ENCODE measurements at regions not wholly inside any gene's neighbourhood (a gene's known extent, or its start where the extent isn't known, plus 50 kb on each side); places are given as distances from the start of the nearest gene placed in this dataset.

DNA sequence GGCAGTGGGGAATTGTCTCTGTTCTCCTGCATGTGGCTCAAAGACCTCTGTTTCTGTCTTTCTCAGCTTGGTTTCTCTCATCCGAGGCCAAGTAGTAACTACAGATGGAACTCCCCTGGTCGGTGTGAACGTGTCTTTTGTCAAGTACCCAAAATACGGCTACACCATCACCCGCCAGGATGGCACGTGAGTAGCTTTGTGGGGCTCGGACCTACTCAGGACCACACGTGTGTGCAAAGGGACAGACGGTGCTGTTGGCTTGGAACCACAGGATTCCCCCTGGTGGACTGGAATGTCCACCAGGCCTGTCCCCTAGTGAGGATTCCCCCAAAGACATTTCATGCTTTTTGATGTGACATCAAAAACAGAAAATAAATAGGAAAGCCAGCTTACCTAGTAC is 96.3 kb upstream of the WWC1 start:
- DNase-seq: no peak

DNA sequence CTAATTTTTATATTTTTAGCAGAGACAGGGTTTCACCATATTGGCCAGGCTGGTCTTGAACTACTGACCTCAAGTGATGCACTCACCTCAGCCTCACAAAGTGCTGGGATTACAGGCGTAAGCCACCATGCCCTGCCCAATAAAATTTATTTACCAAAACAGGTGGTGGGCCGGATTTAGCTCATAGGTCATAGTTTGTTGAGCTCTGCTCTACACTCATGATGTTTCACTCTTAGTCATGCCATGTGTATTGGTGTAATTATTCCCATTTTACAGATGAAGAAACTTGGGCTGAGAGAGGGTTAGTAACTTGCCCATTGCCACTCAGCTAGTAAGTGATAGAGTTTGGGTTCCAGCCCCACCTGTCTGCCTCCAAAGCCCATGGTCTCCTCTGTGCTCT is 93.1 kb upstream of the WWC1 start:
- DNase-seq: no peak

GRCh38 chr5:168202996-168203395 is 88.4 kb upstream of the WWC1 start:
- no peak for DNase-seq

DNA sequence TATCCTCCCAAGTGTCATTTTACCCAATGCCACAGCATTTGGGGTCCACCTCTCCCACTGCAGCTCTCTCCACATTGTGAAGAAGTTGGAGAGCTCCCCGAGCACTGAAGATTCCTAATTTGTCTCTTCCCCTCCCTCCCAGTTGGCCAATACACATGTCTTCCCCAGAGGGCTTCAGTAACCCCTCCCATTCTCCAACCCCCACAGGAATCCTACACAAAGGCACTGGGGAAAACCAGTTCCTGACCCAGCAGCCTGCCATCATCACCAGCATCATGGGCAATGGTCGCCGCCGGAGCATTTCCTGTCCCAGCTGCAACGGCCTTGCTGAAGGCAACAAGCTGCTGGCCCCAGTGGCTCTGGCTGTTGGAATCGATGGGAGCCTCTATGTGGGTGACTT is 87.3 kb upstream of the WWC1 start:
- no peak for DNase-seq

- no peak for DNase-seq
These were observed 83.9 kb upstream of the WWC1 start for GRCh38 chr5:168207450-168208029.

DNA sequence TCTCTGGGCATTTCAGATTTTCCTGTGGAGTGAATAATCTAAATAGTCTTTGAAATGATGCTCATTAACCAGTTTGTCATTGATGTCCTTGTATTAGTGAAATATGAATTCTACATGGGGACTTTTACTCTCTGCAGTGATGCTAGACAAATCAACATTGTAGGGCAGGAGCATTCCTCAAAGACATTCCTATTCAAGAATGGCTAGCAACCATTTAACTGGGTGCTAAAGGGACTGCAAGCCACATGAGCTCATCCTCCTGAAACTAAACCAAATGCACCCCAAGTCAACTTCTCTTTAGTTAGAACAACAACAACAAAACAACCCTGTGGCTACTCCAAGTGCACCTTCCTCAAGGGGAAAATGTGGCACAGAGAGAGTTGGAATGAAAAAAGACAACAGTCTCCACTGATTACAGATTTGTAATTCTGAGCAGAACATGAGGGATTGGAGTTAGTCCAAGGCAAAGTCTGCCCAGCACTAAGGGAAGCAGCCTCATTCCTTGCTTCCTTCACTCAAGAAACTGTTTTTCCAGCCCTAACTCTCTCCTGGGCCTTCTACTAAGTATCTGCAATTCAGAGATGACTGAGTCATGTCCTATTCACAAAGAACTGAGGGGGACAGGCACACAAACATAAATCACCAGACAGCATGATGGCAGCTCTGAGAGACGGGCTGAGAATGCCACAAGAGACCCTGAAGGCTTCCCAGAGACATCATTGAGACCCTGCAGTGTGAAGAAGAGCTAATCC is 82.0 kb upstream of the WWC1 start:
- DNase-seq: no peak

- no peak for DNase-seq
These were observed 81.4 kb upstream of the WWC1 start for GRCh38 chr5:168209997-168210396.

- DNase-seq: no peak
These were observed 80.2 kb upstream of the WWC1 start for GRCh38 chr5:168211245-168211644.

DNA sequence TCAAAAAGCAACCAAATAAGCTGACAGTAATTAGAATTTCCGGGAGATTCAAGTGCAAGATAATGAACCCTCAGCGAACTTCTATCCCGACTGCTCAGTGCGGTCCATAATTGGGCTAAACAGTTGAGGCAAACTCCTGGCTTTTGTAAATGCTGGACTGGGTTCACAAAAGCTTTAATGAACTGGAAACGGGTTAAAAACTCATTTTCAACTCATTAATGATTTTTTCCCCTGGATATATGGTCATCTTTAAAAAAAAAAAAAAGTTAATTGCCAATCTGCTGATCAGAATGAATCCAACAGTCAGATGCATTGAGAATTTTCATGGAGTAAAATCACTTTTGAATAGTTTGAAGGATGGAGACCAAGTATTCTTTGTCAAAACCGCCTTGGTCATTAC is 79.5 kb upstream of the WWC1 start:
- no peak for DNase-seq

- no peak for DNase-seq
These were observed 77.4 kb upstream of the WWC1 start for GRCh38 chr5:168214071-168214470.

- no peak for DNase-seq
These were observed 76.6 kb upstream of the WWC1 start for GRCh38 chr5:168214886-168215285.

GRCh38 chr5:168215646-168216045 is 75.8 kb upstream of the WWC1 start:
- no peak for DNase-seq

- no peak for DNase-seq
These were observed 74.5 kb upstream of the WWC1 start for GRCh38 chr5:168216989-168217388.

DNA sequence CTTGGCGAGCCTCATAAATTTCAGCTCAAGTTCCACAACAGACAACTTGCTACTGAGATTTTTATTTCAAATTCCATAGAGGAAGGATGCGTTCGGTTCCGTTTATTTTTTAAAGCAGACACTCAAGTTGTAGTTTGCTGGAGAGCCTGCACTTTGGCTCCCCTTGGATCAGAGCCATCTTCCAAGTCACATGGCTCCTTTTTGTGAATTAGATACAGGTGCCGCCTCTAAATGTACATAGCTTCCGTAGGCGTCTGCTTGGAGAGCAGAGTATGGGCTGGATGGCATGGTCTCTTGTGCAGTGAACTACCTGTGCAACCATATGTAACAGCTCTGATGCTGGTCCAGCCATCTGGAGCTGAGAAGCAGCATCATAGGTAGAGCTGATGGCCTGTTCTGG is 73.9 kb upstream of the WWC1 start:
- no peak for DNase-seq

DNA sequence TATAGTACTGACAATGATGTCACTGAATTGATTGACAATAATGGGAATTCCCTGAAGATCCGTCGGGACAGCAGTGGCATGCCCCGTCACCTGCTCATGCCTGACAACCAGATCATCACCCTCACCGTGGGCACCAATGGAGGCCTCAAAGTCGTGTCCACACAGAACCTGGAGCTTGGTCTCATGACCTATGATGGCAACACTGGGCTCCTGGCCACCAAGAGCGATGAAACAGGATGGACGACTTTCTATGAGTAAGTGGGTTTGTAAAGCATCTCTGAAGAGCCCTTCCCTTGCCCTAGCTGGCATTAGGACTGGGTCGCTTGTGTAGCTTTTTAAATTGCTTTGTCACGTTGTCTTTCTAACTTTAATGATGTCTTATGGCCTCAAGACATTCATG is 72.7 kb upstream of the WWC1 start:
- DNase-seq: no peak

DNA sequence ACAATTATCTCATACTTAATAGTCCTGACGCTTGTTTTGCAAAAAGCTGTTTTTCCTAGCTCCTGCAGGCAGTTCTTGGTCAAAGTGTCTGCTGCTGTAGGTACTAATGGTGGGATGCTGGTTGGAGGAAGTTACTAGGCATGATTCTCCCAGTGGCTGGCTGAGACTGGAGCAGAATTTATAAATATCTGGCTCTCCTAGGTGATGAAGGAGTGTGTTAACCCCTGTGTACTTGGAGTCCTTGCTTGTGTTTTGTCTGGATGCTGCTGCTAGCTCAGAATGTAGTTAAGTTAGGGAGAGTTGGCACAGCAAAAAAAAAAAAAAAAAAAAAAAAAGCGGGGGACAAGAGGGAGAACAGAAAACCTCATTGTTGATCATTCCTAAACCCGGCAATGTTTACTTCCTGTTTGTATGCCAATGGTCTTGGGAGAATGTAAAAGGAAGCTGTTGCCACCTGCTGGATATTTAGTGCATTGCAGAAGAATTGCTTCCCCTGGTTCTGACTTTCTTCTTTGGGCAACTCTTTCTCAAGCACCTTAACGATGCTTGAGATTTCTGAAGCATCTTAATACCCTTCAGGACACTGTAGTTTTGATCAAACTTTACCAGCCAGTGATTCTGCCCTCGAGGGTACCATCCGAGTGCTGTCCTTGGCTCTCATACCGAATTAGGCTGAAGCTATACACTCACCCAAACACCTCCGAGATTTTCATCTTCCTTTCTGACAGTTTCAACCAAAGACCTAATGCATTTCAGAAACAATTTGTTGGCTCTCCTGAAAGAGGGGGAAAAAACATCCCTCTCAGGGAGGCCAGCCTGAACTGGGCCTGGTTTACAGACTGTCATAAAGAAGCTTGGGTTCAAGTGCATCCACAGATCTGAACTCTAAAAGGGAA is 71.7 kb upstream of the WWC1 start:
- DNase-seq: peak; percentile 24 to 59

DNA sequence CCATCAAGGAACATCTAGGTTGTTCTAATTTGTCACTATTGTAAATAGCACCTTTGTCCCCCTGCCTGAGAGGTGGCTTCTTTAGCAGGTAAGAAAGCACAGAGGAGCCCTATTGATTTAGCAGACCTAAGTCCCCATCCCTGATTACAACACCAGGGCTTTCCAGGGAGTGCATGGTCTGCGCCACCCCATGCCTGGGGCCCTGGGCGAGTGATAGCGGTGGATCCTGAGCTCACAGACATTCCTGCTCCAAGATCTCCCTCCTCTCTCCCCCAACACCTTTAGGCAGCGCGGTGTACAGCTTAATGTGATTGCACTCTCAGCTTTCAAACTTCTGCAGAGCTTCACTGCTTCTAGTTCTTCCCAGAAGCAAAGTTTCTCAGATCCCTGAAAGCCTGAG is 67.4 kb upstream of the WWC1 start:
- no peak for DNase-seq

DNA sequence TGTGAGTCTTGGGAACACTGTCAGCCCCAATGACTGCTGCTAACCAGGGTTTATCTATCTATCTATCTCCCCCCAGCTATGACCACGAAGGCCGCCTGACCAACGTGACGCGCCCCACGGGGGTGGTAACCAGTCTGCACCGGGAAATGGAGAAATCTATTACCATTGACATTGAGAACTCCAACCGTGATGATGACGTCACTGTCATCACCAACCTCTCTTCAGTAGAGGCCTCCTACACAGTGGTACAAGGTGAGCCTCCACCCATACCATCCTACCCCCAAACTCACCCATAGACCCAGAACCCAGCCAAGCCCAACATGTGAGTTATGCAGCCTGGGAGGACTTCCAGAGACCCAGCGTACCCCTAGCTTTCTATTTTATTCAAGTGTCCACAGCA is 65.4 kb upstream of the WWC1 start:
- DNase-seq: no peak

GRCh38 chr5:168227001-168227400 is 64.4 kb upstream of the WWC1 start:
- DNase-seq: no peak

- DNase-seq: no peak
These were observed 63.4 kb upstream of the WWC1 start for GRCh38 chr5:168227973-168228615.

DNA sequence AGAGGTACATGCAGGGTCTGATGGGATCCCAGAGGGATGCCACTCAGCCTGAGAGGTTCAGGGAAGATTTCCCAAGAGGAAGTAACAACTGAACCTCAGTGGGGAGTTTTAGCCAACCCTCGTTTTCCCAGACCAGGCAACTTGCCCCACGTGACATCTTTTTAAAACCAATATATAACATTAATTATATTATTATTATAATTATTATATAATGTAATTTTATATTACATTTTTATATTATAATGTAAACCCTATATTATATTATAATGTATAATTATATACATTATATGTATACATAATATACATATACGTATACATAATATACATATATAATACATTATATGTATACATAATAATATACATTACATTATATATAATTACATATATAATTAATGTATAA is 62.8 kb upstream of the WWC1 start:
- DNase-seq: no peak

GRCh38 chr5:168234133-168234532 is 57.3 kb upstream of the WWC1 start:
- no peak for DNase-seq

DNA sequence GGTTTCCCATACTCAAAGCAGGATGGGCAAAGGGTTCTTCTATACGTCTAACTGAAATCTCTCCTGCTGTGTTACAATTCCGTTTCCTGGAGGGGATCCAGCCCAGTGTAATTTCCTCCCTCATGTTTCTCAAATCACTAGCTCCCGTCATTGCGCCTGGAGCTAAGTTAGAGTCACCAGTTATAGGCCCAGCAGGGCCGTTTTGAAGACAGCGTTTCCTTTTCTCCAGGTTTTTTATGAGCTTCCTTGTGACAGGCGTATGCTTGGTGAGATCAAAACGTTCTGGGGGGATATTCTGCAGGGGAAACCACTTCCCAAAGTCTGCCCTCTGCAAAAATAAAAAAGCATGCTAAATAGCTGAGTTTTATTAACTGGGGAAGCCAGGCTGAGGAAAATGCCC is 53.0 kb upstream of the WWC1 start:
- no peak for DNase-seq

DNA sequence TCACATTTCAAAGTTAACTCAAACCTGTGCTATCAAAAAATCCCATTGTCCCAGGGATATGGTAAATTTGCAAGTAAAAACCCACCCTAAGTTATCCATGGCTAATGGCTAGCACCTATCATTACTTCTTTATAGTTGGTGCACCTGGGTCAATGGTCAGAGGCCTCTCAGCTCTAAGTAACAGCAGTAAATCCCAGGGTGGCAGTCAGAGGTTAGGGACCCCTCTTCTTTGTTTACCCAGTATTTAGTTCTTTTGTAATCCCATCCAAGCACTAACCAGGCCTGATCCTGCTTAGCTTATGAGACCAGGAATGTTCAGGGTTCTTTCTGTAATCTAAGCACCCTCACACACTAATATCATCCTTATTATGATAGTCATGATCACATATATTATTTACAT is 52.1 kb upstream of the WWC1 start:
- no peak for DNase-seq
